ENCODE measurements at regions not wholly inside any gene's neighbourhood (a gene's known extent, or its start where the extent isn't known, plus 50 kb on each side); places are given as distances from the start of the nearest gene placed in this dataset.
"Not testable (repeated sequence)": the region's sequence is repeated elsewhere in the genome, so short reads cannot be mapped to it uniquely, and the experiment has no call there.

- TF ChIP-seq POLR2AphosphoS5 (IDR thresholded peaks at IDR 0.05; ENCODE audit: insufficient read depth in 1 of 2, low read depth in 1 of 2) (no peak), CTCF (IDR thresholded peaks at IDR 0.05) (no peak), POLR2A (IDR thresholded peaks at IDR 0.05) (no peak)
- Histone ChIP-seq H3K27me3 (no peaks in the 10 kb centered on the region), H3K36me3 (no peaks in the 10 kb centered on the region), H3K4me3 (no peak overlapping the region), H3K9me3 (no peaks in the 10 kb centered on the region), H3K4me1 (no peaks in the 10 kb centered on the region), H3K27ac (no peak overlapping the region)
- DNase-seq (ENCODE audit: extremely low spot score in 2 of 2) = no peak
- intact Hi-C loops (cut with DNase I) = no loop called here
Observed at GRCh38 chr19:28312269-28312668, 900.7 kb downstream of the UQCRFS1 start.

DNA sequence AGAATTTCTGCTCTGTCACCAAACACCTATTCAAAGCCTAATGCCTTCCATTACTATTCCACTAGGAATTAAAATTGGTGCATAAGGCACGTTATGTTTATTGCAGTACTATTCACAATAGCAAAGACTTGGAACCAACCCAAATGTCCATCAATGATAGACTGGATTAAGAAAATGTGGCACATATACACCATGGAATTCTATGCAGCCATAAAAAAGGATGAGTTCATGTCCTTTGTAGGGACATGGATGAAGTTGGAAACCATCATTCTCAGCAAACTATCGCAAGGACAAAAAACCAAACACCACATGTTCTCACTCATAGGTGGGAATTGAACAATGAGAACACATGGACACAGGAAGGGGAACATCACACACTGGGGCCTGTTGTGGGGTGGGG, 902.1 kb downstream of the UQCRFS1 start:
- H3K9me3 ChIP-seq; H3K27ac ChIP-seq; intact Hi-C loops (cut with DNase I); H3K4me1 ChIP-seq; H3K27me3 ChIP-seq; H3K4me3 ChIP-seq; DNase-seq (ENCODE audit: extremely low spot score in 2 of 2); H3K36me3 ChIP-seq: not testable (repeated sequence)

DNA sequence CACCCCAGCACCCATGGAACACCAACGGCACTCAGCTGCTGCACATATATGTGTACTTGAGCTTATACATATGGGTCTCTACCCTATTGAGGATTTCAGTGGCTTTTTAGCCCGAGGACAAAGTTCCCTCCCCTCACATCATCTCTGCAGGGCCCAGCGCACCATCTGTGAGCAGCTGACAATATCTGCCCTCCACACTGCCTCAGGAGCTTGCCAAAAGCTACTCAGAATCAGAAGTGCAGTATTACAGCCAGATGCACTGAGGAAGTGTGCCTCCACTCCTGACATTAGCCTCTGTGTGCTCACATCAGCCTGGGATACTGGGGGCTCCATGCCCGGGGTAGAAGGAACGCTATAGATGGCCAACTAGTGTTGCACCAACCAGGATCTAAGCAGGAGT, 903.9 kb downstream of the UQCRFS1 start:
- no peaks in the 10 kb centered on the region for H3K36me3 ChIP-seq
- intact Hi-C loops (cut with DNase I) = no loop called here
- DNase-seq (ENCODE audit: extremely low spot score in 2 of 2) = no peak
- H3K4me3 ChIP-seq = no peak overlapping the region
- no peaks in the 10 kb centered on the region for H3K4me1 ChIP-seq
- H3K27ac ChIP-seq = no peak overlapping the region
- no peaks in the 10 kb centered on the region for H3K27me3 ChIP-seq
- H3K9me3 ChIP-seq = no peaks in the 10 kb centered on the region
- TF ChIP-seq POLR2AphosphoS5 (IDR thresholded peaks at IDR 0.05; ENCODE audit: insufficient read depth in 1 of 2, low read depth in 1 of 2) = no peak

DNA sequence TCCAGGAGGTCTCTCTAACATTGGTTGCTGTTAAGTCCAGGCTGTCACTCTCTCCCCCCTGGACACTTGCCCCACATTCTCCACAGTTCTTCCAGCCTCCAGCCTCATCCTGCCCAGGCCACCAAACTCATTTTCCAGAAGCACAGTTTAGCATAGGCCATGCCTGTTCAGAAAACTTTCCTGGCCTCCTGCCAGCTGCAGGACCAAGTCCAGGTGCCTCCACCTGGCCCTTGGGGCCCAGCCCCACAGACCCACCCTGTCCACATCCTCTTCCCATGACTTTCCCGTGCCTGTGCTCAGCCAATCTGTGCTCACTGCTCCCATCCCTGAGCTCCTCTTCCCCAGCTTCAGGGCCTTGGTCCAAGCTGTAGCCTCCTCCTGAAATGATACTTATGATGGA, 905.0 kb downstream of the UQCRFS1 start:
- H3K4me3 ChIP-seq = no peak overlapping the region
- no peak for TF ChIP-seq POLR2A (IDR thresholded peaks at IDR 0.05)
- TF ChIP-seq POLR2AphosphoS5 (IDR thresholded peaks at IDR 0.05; ENCODE audit: insufficient read depth in 1 of 2, low read depth in 1 of 2) = no peak
- TF ChIP-seq CTCF (IDR thresholded peaks at IDR 0.05) = no peak
- H3K27me3 ChIP-seq = no peaks in the 10 kb centered on the region
- no peaks in the 10 kb centered on the region for H3K9me3 ChIP-seq
- no peaks in the 10 kb centered on the region for H3K36me3 ChIP-seq
- no peaks in the 10 kb centered on the region for H3K4me1 ChIP-seq
- no peak overlapping the region for H3K27ac ChIP-seq
- intact Hi-C loops (cut with DNase I) = no loop called here
- DNase-seq (ENCODE audit: extremely low spot score in 2 of 2) = no peak

DNA sequence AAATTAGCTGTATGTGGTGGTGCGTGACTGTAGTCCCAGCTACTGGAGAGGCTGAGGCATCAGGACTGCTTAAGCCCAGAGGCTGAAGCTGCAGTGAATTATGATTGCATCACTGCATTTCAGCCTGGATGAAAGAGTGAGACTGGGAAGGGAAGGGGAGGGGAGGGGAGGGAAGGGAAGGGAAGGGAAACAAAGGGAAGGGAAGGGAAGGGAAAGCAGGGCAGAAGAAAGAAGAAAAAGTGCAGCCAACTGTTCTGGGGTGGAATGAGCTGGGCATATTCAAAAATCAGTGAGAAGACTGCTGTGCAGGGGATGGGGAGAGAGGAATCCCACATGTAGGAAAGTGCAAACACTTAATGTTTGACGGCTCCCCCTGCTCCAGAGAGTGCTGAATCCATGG, 905.5 kb downstream of the UQCRFS1 start:
- TF ChIP-seq POLR2AphosphoS5 (IDR thresholded peaks at IDR 0.05; ENCODE audit: insufficient read depth in 1 of 2, low read depth in 1 of 2) (no peak), POLR2A (IDR thresholded peaks at IDR 0.05) (no peak), CTCF (IDR thresholded peaks at IDR 0.05) (no peak)
- no peak for DNase-seq (ENCODE audit: extremely low spot score in 2 of 2)

DNA sequence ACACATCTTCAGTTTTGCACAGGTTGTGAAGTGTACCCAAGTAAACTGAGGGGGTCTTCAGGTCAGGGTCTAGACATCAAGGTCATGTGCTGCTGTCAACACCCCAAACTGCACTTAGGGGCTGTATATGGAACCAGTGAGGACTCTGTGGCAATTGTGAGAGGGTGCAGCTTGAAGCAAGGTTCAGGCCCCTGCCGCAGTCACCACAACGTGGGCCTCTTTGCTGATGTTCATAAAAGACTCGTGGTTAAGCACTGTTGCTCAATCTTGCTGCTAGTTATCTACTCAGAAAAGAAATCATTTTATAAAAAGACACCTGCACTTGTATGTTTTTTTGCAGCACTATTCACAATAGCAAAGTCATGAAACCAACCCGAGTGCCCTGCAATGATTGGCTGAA, 907.4 kb downstream of the UQCRFS1 start:
- Histone ChIP-seq H3K27me3 (no peaks in the 10 kb centered on the region), H3K4me1 (no peaks in the 10 kb centered on the region), H3K4me3 (no peak overlapping the region), H3K9me3 (no peaks in the 10 kb centered on the region), H3K27ac (no peak overlapping the region), H3K36me3 (no peaks in the 10 kb centered on the region)
- intact Hi-C loops (cut with DNase I) = no loop called here
- TF ChIP-seq POLR2A (IDR thresholded peaks at IDR 0.05) = no peak
- TF ChIP-seq CTCF (IDR thresholded peaks at IDR 0.05) = no peak
- no peak for TF ChIP-seq POLR2AphosphoS5 (IDR thresholded peaks at IDR 0.05; ENCODE audit: insufficient read depth in 1 of 2, low read depth in 1 of 2)
- DNase-seq (ENCODE audit: extremely low spot score in 2 of 2) = no peak

More for the DNA sequence above, 905.5 kb downstream of the UQCRFS1 start:
- Histone ChIP-seq H3K27me3 (no peaks in the 10 kb centered on the region), H3K9me3 (no peaks in the 10 kb centered on the region), H3K27ac (no peak overlapping the region), H3K36me3 (no peaks in the 10 kb centered on the region), H3K4me3 (no peak overlapping the region), H3K4me1 (no peaks in the 10 kb centered on the region)
- intact Hi-C loops (cut with DNase I) = no loop called here

All from vagina (tissue), 2 donors.